ENCODE measurements at regions not wholly inside any gene's neighbourhood (a gene's known extent, or its start where the extent isn't known, plus 50 kb on each side); places are given as distances from the start of the nearest gene placed in this dataset.

GRCh38 chr4:77445823-77446222 is 159.8 kb upstream of the CXCL13 start:
- TF ChIP-seq EZH2 (IDR thresholded peaks at IDR 0.05; ENCODE audit: insufficient read depth, poor library complexity, severe bottlenecking) = no peak
- TF ChIP-seq EZH2phosphoT487 (IDR thresholded peaks at IDR 0.05; ENCODE audit: insufficient read depth, low read depth) = no peak

Measured in GM23248 (cell line).